GM12892 (cell line): ENCODE measurements at regions not wholly inside any gene's neighbourhood (a gene's known extent, or its start where the extent isn't known, plus 50 kb on each side); places are given as distances from the start of the nearest gene placed in this dataset.

Experiments used
- POLR2A ChIP-seq: IDR thresholded peaks from 2 replicates; pipeline ENCODE4 v1.6.1; 2011; ENCODE audit warnings: low read depth, low read length, control low read depth
- POLR2AphosphoS5 ChIP-seq: IDR thresholded peaks from 2 replicates; pipeline ENCODE4 v1.6.1; 2011; ENCODE audit warnings: low read depth, low read length, control low read depth
- TAF1 ChIP-seq: IDR thresholded peaks from 2 replicates; pipeline ENCODE4 v1.6.1; 2011; ENCODE audit warnings: low read depth, mild to moderate bottlenecking, control low read depth, low read length, borderline replicate concordance

DNA sequence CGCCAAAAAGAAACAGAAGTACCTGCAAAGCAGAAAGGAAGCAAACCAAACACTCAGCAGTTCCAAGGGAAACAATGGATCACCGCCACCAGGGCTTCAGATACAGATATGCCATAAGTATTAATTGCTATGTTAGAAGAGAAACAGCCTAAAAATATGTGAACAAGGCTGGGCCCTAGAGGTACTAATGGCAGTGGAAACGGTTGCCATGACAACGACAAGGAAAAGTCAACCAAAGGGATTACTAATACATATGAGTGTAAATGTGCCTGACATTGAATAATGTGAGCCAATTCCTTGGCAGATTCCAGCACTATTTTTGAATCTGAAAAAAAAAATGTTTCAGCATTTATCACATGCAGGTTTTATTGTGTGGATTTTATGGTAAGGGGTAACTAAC, 75.0 kb downstream of the CAVIN4 start:
- TF ChIP-seq POLR2A, result no peak
- no peak for TF ChIP-seq TAF1
- TF ChIP-seq POLR2AphosphoS5, result no peak
